ENCODE measurements at regions not wholly inside any gene's neighbourhood (a gene's known extent, or its start where the extent isn't known, plus 50 kb on each side); places are given as distances from the start of the nearest gene placed in this dataset.

GRCh38 chr16:11412175-11412904 lies 67.1 kb downstream of the RMI2 start:
- Histone ChIP-seq H3K27me3 (no peaks in the 10 kb centered on the region), H3K27ac (no peak overlapping the region), H3K36me3 (no peaks in the 10 kb centered on the region), H3K4me3 (no peak overlapping the region), H3K9me3 (no peaks in the 10 kb centered on the region), H3K4me1 (no peaks in the 10 kb centered on the region)
- TF ChIP-seq CTCF (IDR thresholded peaks at IDR 0.05) (no peak), POLR2A (IDR thresholded peaks at IDR 0.05) (no peak)
- intact Hi-C loops (cut with DNase I; ENCODE audit: low total_unique reads), result no loop called here
- no peak for DNase-seq

GRCh38 chr16:11412965-11413887 lies 68.0 kb downstream of the RMI2 start:
- TF ChIP-seq POLR2A (IDR thresholded peaks at IDR 0.05), result no peak
- TF ChIP-seq CTCF (IDR thresholded peaks at IDR 0.05), result no peak
- intact Hi-C loops (cut with DNase I; ENCODE audit: low total_unique reads), result no loop called here

GRCh38 chr16:11413907-11414595 lies 68.8 kb downstream of the RMI2 start:
- intact Hi-C loops (cut with DNase I; ENCODE audit: low total_unique reads), result no loop called here
- TF ChIP-seq CTCF (IDR thresholded peaks at IDR 0.05), result no peak
- no peak for TF ChIP-seq POLR2A (IDR thresholded peaks at IDR 0.05)
- H3K27me3 ChIP-seq, result no peaks in the 10 kb centered on the region
- H3K9me3 ChIP-seq, result no peaks in the 10 kb centered on the region
- no peaks in the 10 kb centered on the region for H3K36me3 ChIP-seq
- no peak overlapping the region for H3K4me3 ChIP-seq
- no peak for DNase-seq
- no peak overlapping the region for H3K27ac ChIP-seq
- H3K4me1 ChIP-seq, result no peaks in the 10 kb centered on the region

More at GRCh38 chr16:11412965-11413887, 68.0 kb downstream of the RMI2 start:
- H3K4me1 ChIP-seq, result no peaks in the 10 kb centered on the region
- H3K9me3 ChIP-seq, result no peaks in the 10 kb centered on the region
- no peak overlapping the region for H3K4me3 ChIP-seq
- H3K27ac ChIP-seq, result no peak overlapping the region
- no peak for DNase-seq
- H3K27me3 ChIP-seq, result no peaks in the 10 kb centered on the region
- no peaks in the 10 kb centered on the region for H3K36me3 ChIP-seq

- H3K4me1 ChIP-seq, result no peaks in the 10 kb centered on the region
- no peaks in the 10 kb centered on the region for H3K9me3 ChIP-seq
- H3K4me3 ChIP-seq, result no peak overlapping the region
- DNase-seq, result no peak
- H3K27ac ChIP-seq, result no peak overlapping the region
- TF ChIP-seq CTCF (IDR thresholded peaks at IDR 0.05), result no peak
- TF ChIP-seq POLR2A (IDR thresholded peaks at IDR 0.05), result no peak
- no peaks in the 10 kb centered on the region for H3K27me3 ChIP-seq
- intact Hi-C loops (cut with DNase I; ENCODE audit: low total_unique reads), result no loop called here
- H3K36me3 ChIP-seq, result no peaks in the 10 kb centered on the region
These were observed 69.8 kb downstream of the RMI2 start for GRCh38 chr16:11414815-11415775.

Measured in uterus (tissue), 3 donors.